SIG-M5 treated with dmso at 0.1 percent for 504 hours (cell line): ENCODE measurements at regions not wholly inside any gene's neighbourhood (a gene's known extent, or its start where the extent isn't known, plus 50 kb on each side); places are given as distances from the start of the nearest gene placed in this dataset.

Experiments
- DNase-seq: peaks from one replicate; lab custom pipeline; 2025; ENCODE audit not compliant: unreplicated experiment; lab: John Stamatoyannopoulos, UW

- no peak for DNase-seq
Observed at GRCh38 chr2:240296104-240296406, 139.4 kb upstream of the GPC1 start.

DNA sequence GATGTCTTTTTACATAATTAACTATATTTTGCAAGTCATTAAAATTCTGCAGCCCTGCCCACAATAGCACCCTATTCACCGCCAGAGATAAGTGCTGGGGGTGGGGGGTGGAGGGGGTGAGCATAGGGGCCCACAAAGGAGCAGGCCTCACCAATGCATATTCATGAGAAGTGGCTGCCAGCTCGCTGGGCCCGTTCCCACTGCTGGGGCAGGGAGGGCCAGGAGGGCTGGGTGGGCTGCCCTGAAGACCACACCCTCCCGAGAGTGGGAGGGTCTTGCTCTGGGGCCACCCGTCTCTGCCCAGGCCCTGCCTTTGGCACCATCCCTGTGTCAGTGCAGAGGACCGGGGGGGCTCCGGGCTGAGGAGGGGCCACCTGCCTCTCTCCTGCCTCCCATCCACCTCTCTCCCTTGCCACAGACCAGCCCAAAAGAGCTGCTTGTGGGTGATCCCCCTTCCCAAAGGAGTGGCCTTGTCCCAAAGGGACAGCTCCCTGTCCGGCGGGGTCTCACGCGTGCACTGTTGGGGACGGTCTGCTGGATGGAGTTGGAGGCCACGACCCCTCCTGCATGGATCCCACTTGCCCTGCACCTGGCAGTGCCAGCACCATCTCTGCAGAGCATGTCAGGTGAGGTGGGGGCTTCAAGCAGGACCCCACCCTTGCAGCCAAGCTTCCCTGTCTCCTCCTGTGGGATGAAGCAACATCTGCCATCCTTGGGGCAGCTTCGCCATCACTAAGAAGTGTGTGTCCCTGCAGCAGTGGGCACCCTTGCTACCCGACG is 138.8 kb upstream of the GPC1 start:
- no peak for DNase-seq

GRCh38 chr2:240297256-240298116 is 138.0 kb upstream of the GPC1 start:
- DNase-seq: no peak

- no peak for DNase-seq
Observed at GRCh38 chr2:240298117-240298790, 137.2 kb upstream of the GPC1 start.

DNA sequence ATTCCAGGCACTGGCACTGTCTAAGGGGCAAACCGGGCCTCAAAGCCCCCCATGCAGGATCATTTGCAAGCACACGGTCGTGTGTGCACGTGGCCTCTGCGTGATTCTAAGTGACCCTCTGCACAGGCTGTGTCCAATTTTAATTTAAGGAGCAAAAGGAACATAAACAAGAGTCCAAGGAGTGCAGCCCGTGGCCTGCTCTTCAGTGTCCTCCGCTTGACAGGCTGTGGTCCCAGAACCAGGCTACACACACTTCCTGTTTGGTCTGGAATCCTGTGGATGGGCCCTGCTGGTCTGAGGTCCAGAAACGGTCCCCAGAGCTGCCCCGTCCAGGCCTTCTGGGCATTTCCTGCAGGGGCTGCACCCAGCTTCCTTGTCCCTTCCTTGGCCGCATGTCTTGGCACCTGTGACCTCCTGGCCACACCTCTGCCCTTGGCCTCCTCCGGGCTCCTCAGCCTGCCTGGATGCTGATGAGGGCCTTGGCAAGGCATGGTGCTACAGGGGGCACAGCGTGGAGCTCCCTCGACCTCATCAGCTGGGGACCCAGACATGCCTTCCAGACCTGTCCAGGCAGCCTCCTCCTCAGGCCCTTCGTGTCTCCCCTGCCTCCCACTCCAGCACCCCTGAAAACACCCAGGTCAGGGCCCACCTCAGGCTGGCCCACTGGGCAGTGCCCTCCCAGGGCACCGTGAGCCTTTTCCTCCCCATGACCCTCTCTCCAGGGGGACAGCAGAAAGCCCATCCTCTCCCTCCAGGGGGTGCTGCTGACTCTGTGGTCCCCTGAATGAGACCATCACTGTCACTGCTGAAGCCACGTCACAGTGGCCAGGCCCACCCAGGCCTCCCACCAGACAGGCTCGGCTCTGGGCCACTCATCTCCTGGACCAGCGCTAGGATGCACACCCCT is 136.4 kb upstream of the GPC1 start:
- no peak for DNase-seq

DNA sequence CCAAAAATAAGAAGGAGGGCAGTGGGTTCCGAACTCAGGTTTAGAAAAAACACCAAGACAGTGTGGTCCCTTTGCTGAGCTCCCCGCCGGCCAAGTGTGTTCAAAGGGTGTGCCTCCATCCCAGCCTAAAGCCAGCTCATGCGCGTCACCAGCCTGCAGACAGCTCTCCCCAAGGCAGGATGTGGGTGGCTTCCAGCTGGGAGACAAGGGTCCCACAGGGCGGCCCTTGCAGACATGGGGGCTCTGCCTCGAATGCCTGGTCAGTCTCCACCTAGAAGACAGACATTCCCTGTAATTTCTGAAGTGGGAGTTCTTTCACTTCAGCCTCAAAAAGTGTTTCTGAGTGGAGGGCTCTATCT is 135.8 kb upstream of the GPC1 start:
- no peak for DNase-seq

- no peak for DNase-seq
Observed at GRCh38 chr2:240300261-240300821, 135.1 kb upstream of the GPC1 start.

DNA sequence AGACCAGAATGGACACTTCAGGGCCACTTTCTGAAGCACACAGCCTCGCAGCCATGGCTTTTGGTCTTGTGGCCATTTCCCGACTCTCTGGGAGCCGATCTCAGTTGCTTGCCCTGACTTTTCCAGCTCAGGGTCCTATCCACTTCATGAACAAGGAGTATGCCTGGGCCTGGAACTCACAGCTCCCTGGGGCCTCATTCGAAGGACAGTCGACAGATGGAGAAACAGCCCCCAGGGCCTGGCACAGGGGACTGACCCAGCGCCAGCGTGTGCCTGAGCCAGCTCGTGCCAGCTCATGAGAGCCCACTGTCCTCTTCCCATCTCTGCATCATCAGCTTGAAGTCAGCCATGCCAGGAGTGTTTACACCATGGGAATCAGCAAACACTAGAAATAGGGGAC is 134.6 kb upstream of the GPC1 start:
- no peak for DNase-seq

DNA sequence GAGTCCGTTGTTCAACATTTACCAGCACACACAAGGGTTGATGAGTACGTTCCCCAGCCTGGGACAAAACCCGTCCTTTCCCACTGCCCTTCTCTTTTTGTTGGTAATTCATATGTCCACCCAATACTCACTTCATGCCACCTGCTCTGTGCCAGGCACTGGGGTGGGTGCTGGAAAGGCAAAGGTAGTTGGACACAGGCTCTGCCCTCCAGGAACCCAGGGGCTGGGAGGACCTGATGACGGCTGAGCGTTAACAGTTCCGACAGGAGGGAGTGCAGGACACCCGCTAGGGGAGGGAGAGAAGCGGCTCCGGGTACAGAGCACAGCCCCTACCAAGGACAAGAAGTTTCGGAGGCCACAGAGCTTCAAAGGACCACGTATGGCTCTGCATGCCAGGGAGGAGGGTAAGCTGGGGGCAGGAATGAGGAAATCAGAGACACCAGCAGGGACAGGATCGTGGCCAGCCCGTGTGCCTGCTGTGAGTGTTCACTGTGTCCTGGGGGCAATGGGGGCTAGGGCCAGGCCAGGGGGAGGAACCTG is 134.1 kb upstream of the GPC1 start:
- no peak for DNase-seq

DNA sequence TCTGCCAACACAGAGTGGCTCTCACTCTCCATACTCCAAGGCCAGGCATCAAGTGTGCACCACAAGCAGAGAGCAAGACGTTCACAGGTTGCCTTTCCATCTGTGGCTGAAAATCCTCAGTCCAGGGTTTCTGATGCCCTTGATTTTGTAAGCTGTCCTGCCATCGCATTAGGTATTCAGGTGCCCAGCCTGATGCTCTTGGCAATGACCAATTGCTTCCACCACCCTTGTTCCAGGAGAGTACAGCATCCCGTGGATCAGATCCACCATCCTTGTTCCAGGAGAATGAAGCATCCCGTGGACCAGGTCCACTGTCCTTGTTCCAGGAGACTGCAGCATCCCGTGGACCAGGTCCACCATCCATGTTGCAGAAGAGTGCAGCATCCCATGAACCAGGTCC is 133.4 kb upstream of the GPC1 start:
- no peak for DNase-seq

- DNase-seq: no peak
Observed at GRCh38 chr2:240302933-240303595, 132.4 kb upstream of the GPC1 start.

DNA sequence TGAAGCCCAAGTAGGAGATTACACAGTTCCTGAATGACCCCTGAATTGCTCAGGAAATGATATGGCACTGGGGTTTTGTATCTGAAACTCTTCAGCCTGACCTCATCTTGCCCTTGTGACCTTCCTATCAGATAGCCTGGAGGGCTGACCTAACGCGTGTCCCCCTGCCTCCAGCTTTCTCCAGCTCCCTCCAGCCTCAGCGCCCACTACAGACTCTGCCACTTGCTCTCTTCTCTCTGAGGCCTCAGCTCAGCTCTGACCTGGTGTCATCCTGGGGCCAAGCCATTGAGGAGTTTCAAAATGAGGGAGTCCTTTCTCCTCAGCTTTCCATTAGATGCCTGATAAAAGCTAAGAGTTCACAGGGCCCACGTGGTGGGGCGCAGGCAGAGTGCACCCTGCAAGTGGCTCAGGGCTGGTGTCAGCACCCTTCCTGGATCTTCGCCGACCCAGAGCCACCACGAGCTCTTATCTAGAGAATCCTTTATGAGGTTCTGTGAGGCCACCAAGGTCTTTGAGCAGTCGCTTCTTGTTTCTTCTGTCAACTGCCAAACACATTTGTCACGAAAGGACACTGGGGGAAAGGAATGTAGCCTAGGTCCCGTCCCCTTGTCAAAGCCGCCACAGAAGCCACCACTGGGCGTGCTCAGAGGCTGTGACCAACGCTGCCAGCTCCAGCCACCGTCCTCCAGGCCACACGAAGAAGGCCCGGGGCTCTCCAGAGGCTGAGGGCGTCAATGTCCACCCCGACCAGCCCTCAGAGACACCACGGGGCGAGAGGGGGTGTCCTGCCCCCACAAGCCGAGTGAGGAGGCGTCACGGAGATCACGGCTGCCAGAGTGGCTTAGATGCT is 131.3 kb upstream of the GPC1 start:
- no peak for DNase-seq

DNA sequence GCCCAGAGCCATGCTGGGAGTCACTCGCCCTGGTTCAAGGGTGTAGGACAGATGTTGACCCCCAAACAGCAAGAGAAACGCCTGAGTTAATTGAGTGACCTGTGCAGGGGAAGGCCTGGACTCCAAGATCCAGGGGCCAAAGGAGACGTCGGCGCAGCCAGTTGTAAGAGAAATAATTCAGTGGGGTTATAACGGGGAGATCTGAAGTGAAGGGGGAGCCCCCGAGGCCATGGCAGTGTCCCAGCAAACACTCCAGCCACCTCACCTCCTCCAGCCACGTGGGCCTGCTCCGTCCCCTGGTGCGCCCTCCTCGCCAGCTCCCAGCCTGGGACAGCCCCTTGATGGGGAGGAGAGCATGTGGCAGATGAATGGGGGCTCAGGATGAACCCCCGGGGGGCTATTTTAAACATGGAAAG is 130.7 kb upstream of the GPC1 start:
- no peak for DNase-seq

GRCh38 chr2:240305369-240305962 is 130.0 kb upstream of the GPC1 start:
- DNase-seq: no peak

DNA sequence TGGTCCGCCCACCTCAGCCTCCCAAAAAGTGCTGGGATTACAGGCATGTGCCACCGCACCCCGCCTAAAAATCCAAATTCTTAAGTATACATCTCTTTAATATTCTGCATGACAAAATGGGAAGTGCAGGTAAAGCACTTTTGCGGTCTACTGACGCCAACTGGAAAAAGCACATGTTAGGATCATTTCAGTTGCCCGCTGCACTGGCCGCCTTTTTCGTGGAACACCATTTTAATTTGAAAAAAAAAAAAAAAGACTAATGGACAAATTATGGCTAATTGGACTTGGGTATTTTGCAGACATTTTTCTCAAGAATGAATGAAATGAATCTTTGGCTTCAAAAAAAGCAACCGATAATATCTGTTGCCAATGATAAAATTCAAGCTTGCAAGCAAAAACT is 129.3 kb upstream of the GPC1 start:
- DNase-seq: no peak

DNA sequence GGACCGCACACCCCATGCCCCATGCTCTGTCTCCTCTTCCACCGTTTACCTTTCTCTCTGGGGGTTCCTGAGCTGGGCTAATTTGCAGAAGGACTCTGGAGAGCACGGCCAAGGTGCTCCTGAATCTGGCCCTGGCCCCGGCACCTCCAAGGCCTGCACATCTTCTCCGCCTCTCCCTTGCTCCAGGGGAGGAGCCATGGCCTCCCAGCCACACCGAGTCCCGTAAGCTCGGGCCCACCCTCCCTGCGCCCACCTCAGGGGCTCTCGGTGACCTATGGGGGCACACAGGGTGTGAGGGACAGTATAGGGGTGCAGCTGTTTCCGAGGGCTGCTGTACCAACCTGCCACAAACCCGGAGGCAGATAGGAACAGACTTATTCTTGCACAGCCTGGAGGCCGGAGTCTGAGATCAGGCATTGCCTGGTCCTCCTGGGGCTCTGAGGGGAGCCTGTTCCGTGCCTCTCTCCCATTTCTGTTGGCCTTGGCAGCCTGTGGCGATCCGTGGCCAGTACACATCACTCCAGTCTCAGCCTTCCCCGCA is 127.3 kb upstream of the GPC1 start:
- DNase-seq: no peak

- DNase-seq: no peak
Observed at GRCh38 chr2:240309214-240309613, 126.2 kb upstream of the GPC1 start.

DNA sequence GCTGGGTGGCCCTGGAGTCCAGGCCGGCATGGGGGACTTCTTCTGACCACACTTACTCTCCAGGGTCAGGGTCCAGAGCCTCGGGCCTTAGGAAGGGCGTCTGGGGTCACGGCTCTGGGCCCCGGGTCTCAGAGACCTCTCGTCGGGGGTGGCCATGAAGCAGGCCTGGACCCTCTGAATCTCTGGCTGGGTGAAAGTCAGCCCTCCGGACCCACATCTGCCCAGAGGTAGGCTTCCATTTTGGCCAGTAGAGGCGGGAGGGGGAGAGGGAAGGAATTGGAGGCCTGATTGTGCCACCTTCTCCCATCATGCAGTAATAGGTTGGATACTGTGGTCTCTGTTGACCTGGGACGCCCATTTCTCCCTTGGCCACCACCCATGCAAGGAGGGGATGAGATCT is 125.3 kb upstream of the GPC1 start:
- no peak for DNase-seq
